HG03521 (cell line): ENCODE measurements at regions not wholly inside any gene's neighbourhood (a gene's known extent, or its start where the extent isn't known, plus 50 kb on each side); places are given as distances from the start of the nearest gene placed in this dataset.

Experiments
- ATAC-seq: cut with Tn5 transposase; IDR thresholded peaks from one replicate; pipeline ENCODE4 v1.9.1; 2021; ENCODE audit warnings: mild to moderate bottlenecking, moderate library complexity; ENCODE audit not compliant: unreplicated experiment

- ATAC-seq = no peak
Observed at GRCh38 chr1:34476371-34476770, 278.5 kb upstream of the GJB5 start.

GRCh38 chr1:34477632-34478141 lies 277.2 kb upstream of the GJB5 start:
- no peak for ATAC-seq

GRCh38 chr1:34478515-34479076 lies 276.3 kb upstream of the GJB5 start:
- no peak for ATAC-seq

GRCh38 chr1:34479731-34480130 lies 275.1 kb upstream of the GJB5 start:
- no peak for ATAC-seq

- no peak for ATAC-seq
Observed at GRCh38 chr1:34488080-34488708, 266.7 kb upstream of the GJB5 start.

- ATAC-seq = no peak
Observed at GRCh38 chr1:34500451-34500850, 254.4 kb upstream of the GJB5 start.

- ATAC-seq = no peak
Observed at GRCh38 chr1:34511802-34512201, 243.0 kb upstream of the GJB5 start.

- no peak for ATAC-seq
Observed at GRCh38 chr1:34518146-34518699, 236.6 kb upstream of the GJB5 start.

GRCh38 chr1:34520111-34520510 lies 234.7 kb upstream of the GJB5 start:
- no peak for ATAC-seq

- ATAC-seq = no peak
Observed at GRCh38 chr1:34524783-34525182, 230.1 kb upstream of the GJB5 start.

GRCh38 chr1:34529935-34530859 lies 224.7 kb upstream of the GJB5 start:
- ATAC-seq = no peak

- no peak for ATAC-seq
Observed at GRCh38 chr1:34532113-34532512, 222.7 kb upstream of the GJB5 start.

GRCh38 chr1:34538481-34538880 lies 216.4 kb upstream of the GJB5 start:
- ATAC-seq = no peak

GRCh38 chr1:34547046-34547674 lies 207.7 kb upstream of the GJB5 start:
- ATAC-seq = no peak

- no peak for ATAC-seq
Observed at GRCh38 chr1:34549199-34549598, 205.6 kb upstream of the GJB5 start.

- no peak for ATAC-seq
Observed at GRCh38 chr1:34578306-34578705, 176.5 kb upstream of the GJB5 start.

GRCh38 chr1:34582356-34582755 lies 172.5 kb upstream of the GJB5 start:
- ATAC-seq = no peak

- no peak for ATAC-seq
Observed at GRCh38 chr1:34587761-34588160, 167.1 kb upstream of the GJB5 start.

GRCh38 chr1:34590211-34590623 lies 164.6 kb upstream of the GJB5 start:
- no peak for ATAC-seq

- ATAC-seq = no peak
Observed at GRCh38 chr1:34591751-34592629, 162.9 kb upstream of the GJB5 start.
